VCaP (cell line): ENCODE measurements at regions not wholly inside any gene's neighbourhood (a gene's known extent, or its start where the extent isn't known, plus 50 kb on each side); places are given as distances from the start of the nearest gene placed in this dataset.

ENCODE experiments used
- H3K27ac ChIP-seq: fragments of 450-650 bp; 2 replicates; pipeline ENCODE4 v1.5.1; 2017
- CTCF ChIP-seq: fragments of 450-650 bp; conservative IDR thresholded peaks from 2 replicates; pipeline ENCODE4 v1.5.1; 2017; ENCODE audit warnings: mild to moderate bottlenecking, moderate library complexity

GRCh38 chr1:30268923-30269666 lies 454.3 kb downstream of the MATN1 start:
- H3K27ac ChIP-seq = no peak overlapping the region
- no peak for TF ChIP-seq CTCF

GRCh38 chr1:30267856-30268255 lies 455.5 kb downstream of the MATN1 start:
- no peak overlapping the region for H3K27ac ChIP-seq

GRCh38 chr1:30267046-30267445 lies 456.3 kb downstream of the MATN1 start:
- no peak for TF ChIP-seq CTCF

More at GRCh38 chr1:30267856-30268255, 455.5 kb downstream of the MATN1 start:
- no peak for TF ChIP-seq CTCF

GRCh38 chr1:30265127-30266070 lies 458.0 kb downstream of the MATN1 start:
- no peak for TF ChIP-seq CTCF
- H3K27ac ChIP-seq = no peak overlapping the region

More at GRCh38 chr1:30267046-30267445, 456.3 kb downstream of the MATN1 start:
- no peak overlapping the region for H3K27ac ChIP-seq

- no peak overlapping the region for H3K27ac ChIP-seq
- TF ChIP-seq CTCF = no peak
These were observed 458.7 kb downstream of the MATN1 start for GRCh38 chr1:30264672-30265025.

- no peak overlapping the region for H3K27ac ChIP-seq
- TF ChIP-seq CTCF = no peak
These were observed 459.3 kb downstream of the MATN1 start for GRCh38 chr1:30263888-30264671.

- no peak overlapping the region for H3K27ac ChIP-seq
- TF ChIP-seq CTCF = no peak
These were observed 460.0 kb downstream of the MATN1 start for GRCh38 chr1:30263405-30263804.
